HEK293 (cell line): ENCODE measurements at regions not wholly inside any gene's neighbourhood (a gene's known extent, or its start where the extent isn't known, plus 50 kb on each side); places are given as distances from the start of the nearest gene placed in this dataset.

Experiments
- CTCF ChIA-PET: fragments of 350-600 bp; formaldehyde crosslinking; extraction: SDS; loops from one replicate; lab custom pipeline; 2021; ENCODE audit warnings: antibody characterized with exemption; lab: Yijun Ruan, JAX
- POLR2A ChIA-PET: fragments of 300-600 bp; formaldehyde crosslinking; extraction: SDS; loops from one replicate; lab custom pipeline; 2020; ENCODE audit warnings: antibody characterized with exemption, inconsistent platforms; lab: Yijun Ruan, JAX
- H3K27ac ChIP-seq: fragments of 200-500 bp; sonication (Bioruptor generic); 2 replicates; pipeline ENCODE4 v1.5.1; 2014; ENCODE audit warnings: low read depth, low read length, control low read depth, inconsistent platforms; ENCODE audit errors: extremely low read depth
- H3K36me3 ChIP-seq, 2 experiments: fragments of 200-500 bp in 1 of 2; sonication (Bioruptor generic) in 1 of 2; 1 replicate in 1 of 2; 2 replicates in 1 of 2; pipeline ENCODE4 v1.5.1; 2014 to 2017; ENCODE audit warnings: inconsistent platforms in 2 of 2, low read length in 2 of 2; ENCODE audit not compliant: control insufficient read depth in 2 of 2, insufficient read depth in 1 of 2
- H3K4me1 ChIP-seq: fragments of 200-500 bp; sonication (Bioruptor generic); 2 replicates; pipeline ENCODE4 v1.5.1; 2014; ENCODE audit warnings: mild to moderate bottlenecking, low read length, inconsistent platforms; ENCODE audit not compliant: control insufficient read depth, insufficient read depth
- H3K4me3 ChIP-seq: 2 replicates; pipeline ENCODE4 v1.5.1; 2011; ENCODE audit warnings: low read depth, mild to moderate bottlenecking, control low read depth, low read length, moderate library complexity
- H3K9me3 ChIP-seq: fragments of 200-500 bp; sonication (Bioruptor generic); 2 replicates; pipeline ENCODE4 v1.5.1; 2014; ENCODE audit warnings: low read depth, low read length, inconsistent platforms; ENCODE audit not compliant: control insufficient read depth, insufficient read depth
- IKZF3 ChIP-seq: fragments of 450-650 bp; IDR thresholded peaks from 2 replicates; pipeline ENCODE4 v1.5.0; 2018; ENCODE audit warnings: missing biosample characterization, mild to moderate bottlenecking, missing genetic modification characterization, moderate library complexity
- YY2 ChIP-seq: fragments of 450-650 bp; formaldehyde crosslinking; IDR thresholded peaks from 2 replicates; pipeline ENCODE4 v1.5.1; 2016; ENCODE audit warnings: missing biosample characterization, missing genetic modification characterization
- ZBTB17 ChIP-seq: fragments of 450-650 bp; formaldehyde crosslinking; IDR thresholded peaks from 2 replicates; pipeline ENCODE4 v1.5.1; 2016; ENCODE audit warnings: missing biosample characterization, missing genetic modification characterization
- ZBTB20 ChIP-seq: fragments of 450-650 bp; formaldehyde crosslinking; IDR thresholded peaks from 2 replicates; pipeline ENCODE4 v1.5.1; 2016; ENCODE audit warnings: missing biosample characterization, missing genetic modification characterization
- ZBTB48 ChIP-seq: fragments of 450-650 bp; formaldehyde crosslinking; IDR thresholded peaks from 2 replicates; pipeline ENCODE4 v1.5.1; 2016; ENCODE audit warnings: missing biosample characterization, missing genetic modification characterization
- ZNF133 ChIP-seq: fragments of 450-650 bp; formaldehyde crosslinking; IDR thresholded peaks from 2 replicates; pipeline ENCODE4 v1.5.1; 2016; ENCODE audit warnings: missing biosample characterization, missing genetic modification characterization
- ZNF155 ChIP-seq: fragments of 450-650 bp; formaldehyde crosslinking; IDR thresholded peaks from 2 replicates; pipeline ENCODE4 v1.5.1; 2016; ENCODE audit warnings: missing biosample characterization, missing genetic modification characterization
- ZNF239 ChIP-seq: fragments of 450-650 bp; formaldehyde crosslinking; IDR thresholded peaks from 2 replicates; pipeline ENCODE4 v1.5.1; 2016; ENCODE audit warnings: missing biosample characterization, missing genetic modification characterization
- ZNF274 ChIP-seq, 2 experiments: fragments of 200-500 bp in 1 of 2; fragments of 450-650 bp in 1 of 2; sonication (Bioruptor generic) in 1 of 2; formaldehyde crosslinking in 1 of 2; IDR thresholded peaks; 2 replicates each; pipeline versions ENCODE4 v1.5.1 to v1.6.1; 2014 to 2016; ENCODE audit warnings: borderline replicate concordance in 1 of 2, inconsistent platforms in 1 of 2, low read length in 1 of 2, missing biosample characterization in 1 of 2, missing genetic modification characterization in 1 of 2
- ZNF404 ChIP-seq: fragments of 450-650 bp; formaldehyde crosslinking; IDR thresholded peaks from 2 replicates; pipeline ENCODE4 v1.5.1; 2017; ENCODE audit warnings: missing biosample characterization, missing genetic modification characterization
- ZNF510 ChIP-seq: fragments of 450-650 bp; formaldehyde crosslinking; IDR thresholded peaks from 2 replicates; pipeline ENCODE4 v1.5.1; 2018; ENCODE audit warnings: mild to moderate bottlenecking, missing genetic modification characterization, missing biosample characterization; ENCODE audit not compliant: insufficient replicate concordance
- ZNF530 ChIP-seq: fragments of 450-650 bp; formaldehyde crosslinking; IDR thresholded peaks from 2 replicates; pipeline ENCODE4 v1.5.1; 2016; ENCODE audit warnings: low read depth, missing biosample characterization, missing genetic modification characterization
- ZSCAN30 ChIP-seq: fragments of 450-650 bp; IDR thresholded peaks from 2 replicates; pipeline ENCODE4 v1.5.1; 2018; ENCODE audit warnings: missing biosample characterization, mild to moderate bottlenecking, missing genetic modification characterization, moderate library complexity
- TF ChIP-seq, protein P1 (sequence below): fragments of 450-650 bp; formaldehyde crosslinking; IDR thresholded peaks from 2 replicates; pipeline ENCODE4 v1.5.1; 2017; ENCODE audit warnings: missing biosample characterization, missing genetic modification characterization
- TF ChIP-seq, protein P2 (sequence below): fragments of 450-650 bp; formaldehyde crosslinking; IDR thresholded peaks from 2 replicates; pipeline ENCODE4 v1.5.1; 2017; ENCODE audit warnings: missing biosample characterization, missing genetic modification characterization
- TF ChIP-seq, protein P3 (sequence below): fragments of 450-650 bp; IDR thresholded peaks from 2 replicates; pipeline ENCODE4 v1.5.1; 2018; ENCODE audit warnings: missing biosample characterization, missing genetic modification characterization
- TF ChIP-seq, protein P4 (sequence below): fragments of 450-650 bp; formaldehyde crosslinking; IDR thresholded peaks from 2 replicates; pipeline ENCODE4 v1.5.0; 2017; ENCODE audit warnings: missing biosample characterization, missing genetic modification characterization, borderline replicate concordance

DNA sequence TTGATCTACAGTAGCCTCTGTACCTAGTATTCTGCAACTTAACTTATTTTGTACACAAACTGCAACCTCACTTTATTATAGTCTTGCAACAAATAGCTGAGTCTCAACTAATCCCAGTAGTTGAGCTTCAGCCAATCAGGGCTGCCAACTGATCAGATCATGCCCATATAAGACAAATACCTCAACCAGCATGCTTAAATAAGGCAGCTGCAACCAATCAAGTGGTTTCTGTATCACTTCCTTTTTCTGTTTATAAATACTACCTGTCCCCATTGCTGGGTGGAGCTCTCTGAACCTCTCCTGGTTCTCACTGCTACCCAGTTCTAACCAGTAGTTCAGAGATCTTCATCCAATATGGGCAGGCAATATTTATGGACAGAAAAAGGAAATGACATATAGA is 248.5 kb upstream of the FBXO33 start:
- Histone ChIP-seq H3K36me3 (no peaks in the 10 kb centered on the region), H3K9me3 (no peaks in the 10 kb centered on the region), H3K27ac (no peak overlapping the region), H3K4me3 (no peak overlapping the region), H3K4me1 (no peaks in the 10 kb centered on the region)
- TF ChIP-seq, protein P1, sequence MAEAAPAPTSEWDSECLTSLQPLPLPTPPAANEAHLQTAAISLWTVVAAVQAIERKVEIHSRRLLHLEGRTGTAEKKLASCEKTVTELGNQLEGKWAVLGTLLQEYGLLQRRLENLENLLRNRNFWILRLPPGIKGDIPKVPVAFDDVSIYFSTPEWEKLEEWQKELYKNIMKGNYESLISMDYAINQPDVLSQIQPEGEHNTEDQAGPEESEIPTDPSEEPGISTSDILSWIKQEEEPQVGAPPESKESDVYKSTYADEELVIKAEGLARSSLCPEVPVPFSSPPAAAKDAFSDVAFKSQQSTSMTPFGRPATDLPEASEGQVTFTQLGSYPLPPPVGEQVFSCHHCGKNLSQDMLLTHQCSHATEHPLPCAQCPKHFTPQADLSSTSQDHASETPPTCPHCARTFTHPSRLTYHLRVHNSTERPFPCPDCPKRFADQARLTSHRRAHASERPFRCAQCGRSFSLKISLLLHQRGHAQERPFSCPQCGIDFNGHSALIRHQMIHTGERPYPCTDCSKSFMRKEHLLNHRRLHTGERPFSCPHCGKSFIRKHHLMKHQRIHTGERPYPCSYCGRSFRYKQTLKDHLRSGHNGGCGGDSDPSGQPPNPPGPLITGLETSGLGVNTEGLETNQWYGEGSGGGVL (tag by site-specific recombination) = no peak
- ChIA-PET CTCF (interaction anchor here (0.7 kb wide), 1 partner anchor 81 kb away, joined by 3 read pairs; no protein-coding TSS in a partner anchor), POLR2A (no interaction called here)

DNA sequence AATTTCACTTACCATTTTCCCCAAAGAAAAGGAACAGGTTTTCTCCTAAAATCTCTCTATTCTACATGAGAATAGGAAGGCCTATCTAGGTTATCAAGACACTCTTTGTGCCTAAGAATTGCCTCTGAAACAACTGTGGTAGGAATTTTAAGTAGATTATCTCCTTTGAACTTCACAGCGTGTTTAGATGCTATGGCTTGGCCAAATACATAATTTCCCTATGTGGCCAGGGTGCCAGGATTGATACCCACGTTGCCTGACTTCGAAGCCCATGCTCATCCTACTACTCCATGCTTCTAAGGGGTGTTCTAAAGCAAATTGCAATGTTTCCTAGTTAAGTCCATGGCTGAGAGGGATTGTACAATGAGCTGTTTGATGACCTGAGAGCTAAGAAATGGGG is 241.5 kb upstream of the FBXO33 start:
- H3K4me1 ChIP-seq = no peaks in the 10 kb centered on the region
- no peak overlapping the region for H3K4me3 ChIP-seq
- ChIA-PET POLR2A (no interaction called here), CTCF (no interaction called here)
- TF ChIP-seq ZNF239 (tag by site-specific recombination) (no peak), ZNF530 (tag by site-specific recombination) (no peak), ZBTB48 (tag by site-specific recombination) (no peak), ZNF510 (no peak), ZBTB20 (tag by site-specific recombination) (no peak)
- TF ChIP-seq, protein P2, sequence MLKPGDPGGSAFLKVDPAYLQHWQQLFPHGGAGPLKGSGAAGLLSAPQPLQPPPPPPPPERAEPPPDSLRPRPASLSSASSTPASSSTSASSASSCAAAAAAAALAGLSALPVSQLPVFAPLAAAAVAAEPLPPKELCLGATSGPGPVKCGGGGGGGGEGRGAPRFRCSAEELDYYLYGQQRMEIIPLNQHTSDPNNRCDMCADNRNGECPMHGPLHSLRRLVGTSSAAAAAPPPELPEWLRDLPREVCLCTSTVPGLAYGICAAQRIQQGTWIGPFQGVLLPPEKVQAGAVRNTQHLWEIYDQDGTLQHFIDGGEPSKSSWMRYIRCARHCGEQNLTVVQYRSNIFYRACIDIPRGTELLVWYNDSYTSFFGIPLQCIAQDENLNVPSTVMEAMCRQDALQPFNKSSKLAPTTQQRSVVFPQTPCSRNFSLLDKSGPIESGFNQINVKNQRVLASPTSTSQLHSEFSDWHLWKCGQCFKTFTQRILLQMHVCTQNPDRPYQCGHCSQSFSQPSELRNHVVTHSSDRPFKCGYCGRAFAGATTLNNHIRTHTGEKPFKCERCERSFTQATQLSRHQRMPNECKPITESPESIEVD (tag by site-specific recombination) = no peak
- H3K27ac ChIP-seq = no peak overlapping the region
- H3K9me3 ChIP-seq = no peaks in the 10 kb centered on the region
- H3K36me3 ChIP-seq = no peaks in the 10 kb centered on the region

DNA sequence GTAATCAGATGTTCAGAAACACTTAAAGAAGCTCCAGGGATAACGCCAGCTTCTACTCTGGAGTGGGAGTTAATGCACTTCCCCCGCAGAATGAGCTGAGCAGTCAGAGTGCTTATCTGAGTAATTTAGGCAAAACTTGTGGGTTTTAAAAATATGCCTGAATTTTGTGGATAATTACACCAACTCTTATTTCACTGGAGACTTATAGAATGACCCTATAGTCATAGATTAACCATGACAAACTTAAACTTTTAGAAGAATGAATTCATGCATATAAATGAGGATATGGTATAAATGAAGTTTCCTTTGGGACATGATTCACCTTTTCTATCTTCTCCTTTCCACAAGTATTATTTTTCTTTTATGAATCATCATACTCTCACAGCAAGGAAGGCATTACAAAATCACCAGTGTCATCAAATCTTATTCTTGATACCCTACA is 241.1 kb upstream of the FBXO33 start:
- no peak overlapping the region for H3K4me3 ChIP-seq
- no peak overlapping the region for H3K27ac ChIP-seq
- CTCF ChIA-PET = no interaction called here
- TF ChIP-seq IKZF3 (tag by site-specific recombination) (no peak), ZNF404 (no peak), YY2 (no peak), ZNF133 (tag by site-specific recombination) (no peak), ZBTB17 (no peak), ZSCAN30 (no peak), ZNF155 (no peak), ZNF274 (IDR thresholded peaks at IDR 0.05; ENCODE audit: low read length) (no peak), ZNF274 (tag by site-specific recombination; IDR thresholded peaks at IDR 0.05; ENCODE audit: borderline replicate concordance) (no peak)
- TF ChIP-seq, protein P2 (tag by site-specific recombination) = no peak
- TF ChIP-seq, protein P3, sequence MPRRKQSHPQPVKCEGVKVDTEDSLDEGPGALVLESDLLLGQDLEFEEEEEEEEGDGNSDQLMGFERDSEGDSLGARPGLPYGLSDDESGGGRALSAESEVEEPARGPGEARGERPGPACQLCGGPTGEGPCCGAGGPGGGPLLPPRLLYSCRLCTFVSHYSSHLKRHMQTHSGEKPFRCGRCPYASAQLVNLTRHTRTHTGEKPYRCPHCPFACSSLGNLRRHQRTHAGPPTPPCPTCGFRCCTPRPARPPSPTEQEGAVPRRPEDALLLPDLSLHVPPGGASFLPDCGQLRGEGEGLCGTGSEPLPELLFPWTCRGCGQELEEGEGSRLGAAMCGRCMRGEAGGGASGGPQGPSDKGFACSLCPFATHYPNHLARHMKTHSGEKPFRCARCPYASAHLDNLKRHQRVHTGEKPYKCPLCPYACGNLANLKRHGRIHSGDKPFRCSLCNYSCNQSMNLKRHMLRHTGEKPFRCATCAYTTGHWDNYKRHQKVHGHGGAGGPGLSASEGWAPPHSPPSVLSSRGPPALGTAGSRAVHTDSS (tag by site-specific recombination) = no peak
- TF ChIP-seq, protein P4, sequence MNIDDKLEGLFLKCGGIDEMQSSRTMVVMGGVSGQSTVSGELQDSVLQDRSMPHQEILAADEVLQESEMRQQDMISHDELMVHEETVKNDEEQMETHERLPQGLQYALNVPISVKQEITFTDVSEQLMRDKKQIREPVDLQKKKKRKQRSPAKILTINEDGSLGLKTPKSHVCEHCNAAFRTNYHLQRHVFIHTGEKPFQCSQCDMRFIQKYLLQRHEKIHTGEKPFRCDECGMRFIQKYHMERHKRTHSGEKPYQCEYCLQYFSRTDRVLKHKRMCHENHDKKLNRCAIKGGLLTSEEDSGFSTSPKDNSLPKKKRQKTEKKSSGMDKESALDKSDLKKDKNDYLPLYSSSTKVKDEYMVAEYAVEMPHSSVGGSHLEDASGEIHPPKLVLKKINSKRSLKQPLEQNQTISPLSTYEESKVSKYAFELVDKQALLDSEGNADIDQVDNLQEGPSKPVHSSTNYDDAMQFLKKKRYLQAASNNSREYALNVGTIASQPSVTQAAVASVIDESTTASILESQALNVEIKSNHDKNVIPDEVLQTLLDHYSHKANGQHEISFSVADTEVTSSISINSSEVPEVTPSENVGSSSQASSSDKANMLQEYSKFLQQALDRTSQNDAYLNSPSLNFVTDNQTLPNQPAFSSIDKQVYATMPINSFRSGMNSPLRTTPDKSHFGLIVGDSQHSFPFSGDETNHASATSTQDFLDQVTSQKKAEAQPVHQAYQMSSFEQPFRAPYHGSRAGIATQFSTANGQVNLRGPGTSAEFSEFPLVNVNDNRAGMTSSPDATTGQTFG (tag by site-specific recombination) = no peak
- TF ChIP-seq, all 188 proteins: peak for 0
- POLR2A ChIA-PET = no interaction called here
- no peaks in the 10 kb centered on the region for H3K4me1 ChIP-seq
- no peaks in the 10 kb centered on the region for H3K36me3 ChIP-seq
- no peaks in the 10 kb centered on the region for H3K9me3 ChIP-seq
